NOMO-1 treated with dmso at 0.1 percent for 144 hours (cell line): ENCODE measurements at regions not wholly inside any gene's neighbourhood (a gene's known extent, or its start where the extent isn't known, plus 50 kb on each side); places are given as distances from the start of the nearest gene placed in this dataset.
"Not testable (repeated sequence)": the region's sequence is repeated elsewhere in the genome, so short reads cannot be mapped to it uniquely, and the experiment has no call there.

Experiments
- DNase-seq: peaks from one replicate; lab custom pipeline; 2025; ENCODE audit not compliant: unreplicated experiment; lab: John Stamatoyannopoulos, UW

DNA sequence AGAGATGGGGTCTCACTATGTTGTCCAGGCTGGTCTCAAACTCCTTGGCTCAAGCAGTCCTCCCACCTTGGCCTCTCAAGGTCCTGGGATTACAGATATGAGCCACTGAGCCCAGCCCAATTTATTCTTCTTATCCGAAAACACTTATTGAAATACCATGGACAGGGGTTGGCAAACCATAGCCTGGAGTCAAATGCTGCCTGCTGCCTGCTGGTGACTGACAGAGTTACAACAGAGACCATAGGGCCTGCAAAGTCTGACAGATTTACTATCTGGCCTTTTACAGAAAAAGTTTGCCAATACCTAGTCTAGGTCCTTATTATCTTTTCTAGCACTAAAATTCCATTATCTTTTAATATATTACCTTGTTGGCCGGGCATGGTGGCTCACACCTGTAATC is 87.1 kb upstream of the ZNF281 start:
- no peak for DNase-seq

- no peak for DNase-seq
These were observed 86.1 kb upstream of the ZNF281 start for GRCh38 chr1:200495901-200496300.

DNA sequence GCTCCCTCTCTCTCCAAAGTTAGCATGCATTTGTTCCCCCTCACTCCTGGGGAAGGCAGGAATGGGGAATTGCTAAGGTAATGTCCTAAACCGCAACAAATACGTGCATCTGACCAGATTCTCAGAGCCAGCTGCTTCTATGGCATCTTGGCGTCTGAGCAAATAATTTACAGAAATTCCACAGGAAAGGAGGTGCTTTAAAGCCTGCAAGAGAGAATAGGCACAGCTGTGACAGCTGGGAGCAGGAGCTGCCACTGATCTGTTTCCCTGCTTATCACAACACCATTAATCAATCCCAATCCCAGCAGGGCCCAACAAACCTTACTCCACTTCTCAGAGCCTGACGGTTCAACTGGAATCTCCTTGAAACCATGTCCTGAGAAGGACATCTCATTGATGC is 83.5 kb upstream of the ZNF281 start:
- DNase-seq, result no peak

DNA sequence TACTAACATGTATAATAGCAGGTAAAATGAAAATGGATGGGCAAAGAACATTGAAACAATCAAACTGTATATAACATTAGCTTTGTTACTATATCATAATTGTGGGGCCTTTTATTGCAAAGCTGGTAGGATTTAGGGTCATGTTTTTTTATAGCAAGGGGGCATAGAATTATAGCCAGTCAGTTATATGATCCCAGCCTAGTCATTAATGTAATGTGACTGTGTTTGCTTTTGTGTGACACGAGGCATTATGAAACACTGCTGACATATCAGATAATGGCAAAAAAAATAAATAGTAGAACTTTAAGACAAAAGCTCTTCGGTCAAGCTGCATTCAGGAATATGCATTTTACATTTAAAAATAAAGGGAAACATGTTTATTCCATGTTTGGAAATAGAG is 81.3 kb upstream of the ZNF281 start:
- DNase-seq, result no peak

GRCh38 chr1:200490183-200490582 is 80.3 kb upstream of the ZNF281 start:
- DNase-seq, result no peak

DNA sequence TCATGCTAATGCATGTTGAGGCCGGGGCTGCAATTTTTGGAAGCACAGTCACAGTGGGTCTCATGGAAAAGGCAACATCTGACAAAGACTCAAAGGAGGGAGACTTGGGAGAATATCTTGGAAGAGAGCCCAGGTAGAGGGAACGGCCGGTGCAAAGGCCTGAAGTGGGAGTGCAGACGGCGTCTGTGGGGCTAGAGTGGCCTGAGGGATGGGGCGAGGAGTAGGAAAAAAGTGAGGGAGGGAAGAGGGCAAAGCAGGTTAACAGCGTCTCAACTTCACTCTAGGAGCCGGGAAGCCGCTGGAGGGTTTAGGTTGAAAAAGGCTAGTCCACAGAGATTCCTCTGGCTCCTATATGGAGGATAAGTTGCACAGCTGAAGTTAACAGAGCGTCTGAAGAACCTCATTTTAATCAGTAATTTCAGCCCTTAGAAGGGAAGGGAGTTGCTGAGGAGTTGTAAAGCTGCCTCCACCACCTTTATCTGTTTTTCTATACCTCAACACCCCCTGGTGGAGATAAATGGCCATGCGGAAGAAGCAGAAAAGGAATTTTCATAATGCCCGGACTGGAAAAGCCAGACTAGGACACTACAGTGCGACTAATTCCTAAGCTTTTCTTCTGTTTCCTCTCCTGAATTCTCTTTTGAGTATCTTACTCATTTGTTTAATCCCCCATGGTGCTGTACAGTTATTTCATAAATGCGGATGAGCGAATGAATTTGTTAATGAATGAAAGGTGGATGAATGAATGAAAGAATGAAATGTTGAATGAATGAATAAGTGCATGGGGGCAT is 78.7 kb upstream of the ZNF281 start:
- peak; percentile 8 for DNase-seq

DNA sequence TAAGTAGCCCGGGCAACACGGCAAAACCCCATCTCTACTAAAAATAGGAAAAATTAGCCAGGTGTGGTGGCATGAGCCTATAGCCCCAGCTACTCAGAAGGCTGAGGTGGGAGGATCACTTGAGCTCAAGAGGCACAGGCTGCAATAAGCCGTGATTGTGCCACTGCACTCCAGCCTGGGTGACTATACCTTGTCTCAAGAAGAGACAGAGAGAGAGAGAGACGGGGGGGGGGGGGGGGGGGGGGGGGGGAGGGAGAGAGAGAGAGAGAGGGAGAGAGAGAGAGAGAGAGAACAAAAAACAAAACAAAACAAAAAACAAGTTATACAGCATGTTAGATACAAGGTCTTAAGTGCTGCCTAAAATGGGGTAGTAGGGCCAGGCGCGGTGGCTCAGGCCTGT is 77.8 kb upstream of the ZNF281 start:
- no peak for DNase-seq

- no peak for DNase-seq
These were observed 76.8 kb upstream of the ZNF281 start for GRCh38 chr1:200486634-200487033.

DNA sequence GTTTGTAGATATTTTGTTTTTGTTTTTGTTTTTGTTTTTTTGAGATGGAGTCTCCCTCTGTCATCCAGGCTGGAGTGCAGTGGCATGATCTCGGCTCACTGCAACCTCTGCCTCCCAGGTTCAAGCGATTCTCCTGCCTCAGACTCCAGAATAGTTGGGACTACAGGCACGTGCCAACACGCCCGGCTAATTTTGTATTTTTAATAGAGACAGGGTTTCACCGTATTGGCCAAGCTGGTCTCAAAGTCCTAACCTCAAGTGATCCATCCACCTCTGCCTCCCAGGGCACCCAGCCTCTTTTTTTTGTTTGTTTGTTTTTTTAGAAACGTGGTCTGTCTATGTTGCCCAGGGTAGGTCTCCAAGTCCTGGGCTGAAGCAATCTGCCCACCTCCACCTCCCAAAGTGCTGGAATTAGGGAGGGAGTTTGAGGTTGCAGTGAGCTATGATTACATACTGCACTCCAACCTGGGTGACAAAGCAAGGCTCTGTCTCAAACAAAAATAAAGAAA is 74.7 kb upstream of the ZNF281 start:
- DNase-seq, result not testable (repeated sequence)

DNA sequence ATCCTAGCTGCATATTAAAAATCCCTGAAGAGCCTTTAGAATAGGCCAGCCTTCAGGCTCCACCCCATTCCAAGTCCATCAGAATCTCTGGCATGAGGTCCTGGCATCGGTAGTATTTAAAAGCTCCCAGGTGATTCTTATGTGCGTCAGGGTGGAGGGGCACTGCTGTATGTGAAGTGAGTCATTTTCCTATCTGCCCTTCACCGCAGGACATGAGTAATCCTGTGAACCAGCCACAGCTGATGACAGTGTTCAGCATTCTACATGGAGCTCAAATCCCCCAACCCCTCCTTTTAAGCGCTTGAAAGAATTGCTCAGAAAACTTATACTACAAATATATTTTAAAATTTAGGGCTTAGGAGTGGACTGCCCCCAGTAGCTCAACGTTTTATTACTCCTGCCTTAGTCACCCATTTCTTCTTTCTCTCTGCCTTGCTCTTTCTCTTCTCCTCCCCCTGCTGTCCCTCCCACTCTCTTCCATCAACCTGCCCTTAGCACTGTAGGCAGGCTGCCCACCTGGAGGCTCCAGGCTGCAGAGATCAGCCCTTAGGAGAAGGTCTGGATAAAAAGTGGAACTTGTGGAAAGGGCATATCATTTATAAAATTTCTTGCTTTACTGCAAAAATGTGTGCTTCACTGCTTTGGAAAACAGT is 73.8 kb upstream of the ZNF281 start:
- peak; percentile 41 for DNase-seq

- DNase-seq, result no peak
These were observed 71.1 kb upstream of the ZNF281 start for GRCh38 chr1:200480964-200481363.

- no peak for DNase-seq
These were observed 70.0 kb upstream of the ZNF281 start for GRCh38 chr1:200479816-200480215.

DNA sequence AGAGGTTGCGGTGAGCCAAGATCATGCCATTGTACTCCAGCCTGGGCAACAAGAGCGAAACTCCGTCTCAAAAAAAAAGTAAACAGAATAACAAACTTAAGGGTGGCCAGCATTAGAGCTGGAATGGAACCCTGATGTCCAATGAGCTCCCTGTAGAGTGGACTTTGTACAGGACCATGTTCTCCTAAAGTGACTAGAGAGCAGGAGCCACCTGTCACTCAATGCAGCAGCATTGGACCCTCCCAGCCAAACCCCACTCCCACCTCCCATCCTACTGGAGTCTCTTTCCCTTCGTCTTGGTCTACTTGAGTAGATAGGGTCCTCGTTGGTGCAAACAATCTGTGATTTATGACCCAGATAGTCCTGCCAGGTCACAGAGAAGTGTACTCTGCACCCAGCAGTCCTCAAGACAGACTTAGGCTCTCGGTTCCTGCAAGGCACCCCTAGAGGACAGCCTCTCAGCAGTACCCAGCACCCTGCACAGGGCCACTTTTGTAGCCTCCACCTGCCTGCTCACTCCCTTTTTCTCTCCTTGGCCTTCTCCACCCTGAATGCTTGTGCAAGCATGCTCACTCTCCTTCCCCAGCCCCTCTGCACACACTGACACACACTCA is 69.2 kb upstream of the ZNF281 start:
- no peak for DNase-seq

- DNase-seq, result no peak
These were observed 68.4 kb upstream of the ZNF281 start for GRCh38 chr1:200478239-200478623.

- no peak for DNase-seq
These were observed 64.8 kb upstream of the ZNF281 start for GRCh38 chr1:200474633-200475032.

DNA sequence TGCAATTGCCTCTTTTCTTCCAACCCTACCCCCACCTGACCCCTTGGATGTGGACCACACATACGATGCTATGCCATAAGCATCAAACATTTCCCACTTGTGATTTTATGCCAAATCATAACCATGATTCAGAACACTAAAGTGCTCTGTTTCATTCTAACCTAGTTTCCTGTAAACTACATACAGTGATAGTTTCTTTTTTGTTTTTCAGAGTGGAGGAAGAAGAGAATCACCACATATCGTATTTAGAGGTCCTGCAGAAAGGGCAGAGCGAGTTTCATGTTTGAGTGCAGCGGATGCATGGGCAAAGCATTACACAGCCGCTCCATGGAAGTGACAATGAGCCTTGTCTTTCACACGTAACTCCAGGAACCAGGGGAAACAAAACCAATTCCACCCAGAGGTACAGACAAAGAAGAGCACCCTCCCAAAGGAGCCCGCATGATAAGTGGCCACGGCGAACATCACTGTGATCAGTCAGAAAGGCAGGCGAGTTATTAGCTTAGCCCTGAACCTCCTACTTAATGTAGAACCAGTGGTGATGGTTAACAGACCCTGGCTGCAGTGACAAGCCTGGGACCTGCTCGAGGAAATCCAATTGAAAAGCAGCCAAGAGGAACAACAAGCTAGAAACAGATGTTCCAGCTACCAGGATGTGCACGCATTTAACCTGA is 64.0 kb upstream of the ZNF281 start:
- DNase-seq, result no peak

GRCh38 chr1:200471739-200472138 is 61.9 kb upstream of the ZNF281 start:
- no peak for DNase-seq

GRCh38 chr1:200468264-200469001 is 58.6 kb upstream of the ZNF281 start:
- no peak for DNase-seq

GRCh38 chr1:200464784-200465400 is 55.1 kb upstream of the ZNF281 start:
- DNase-seq, result no peak
